ENCODE measurements at regions not wholly inside any gene's neighbourhood (a gene's known extent, or its start where the extent isn't known, plus 50 kb on each side); places are given as distances from the start of the nearest gene placed in this dataset.

DNA sequence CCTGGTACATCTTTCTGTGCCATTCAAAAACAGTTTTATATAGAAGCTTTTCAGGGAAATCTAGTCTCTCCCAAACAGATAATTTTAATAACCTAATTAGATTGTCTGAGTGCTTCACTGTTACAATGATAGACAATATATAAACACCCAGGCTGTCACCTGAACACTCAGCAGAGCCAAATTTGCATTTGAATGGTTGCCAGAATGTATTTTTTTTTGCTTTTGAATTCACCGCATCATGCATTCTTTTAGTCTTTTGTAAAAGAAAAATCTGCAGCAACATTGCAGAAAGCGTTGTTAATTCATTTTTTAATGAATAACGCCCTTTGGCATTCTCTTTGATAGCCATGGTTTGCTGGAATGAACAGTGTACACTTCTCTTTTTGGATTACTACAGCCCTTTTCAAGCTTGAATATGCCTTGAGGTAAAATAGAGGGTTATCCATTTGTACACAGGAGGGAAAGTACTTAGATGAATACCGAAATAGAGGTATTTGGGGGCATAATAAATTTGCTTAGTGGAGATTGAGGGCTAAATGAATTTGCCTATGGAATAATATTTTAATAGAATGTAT is 175.0 kb upstream of the EPHA5 start:
- FAIRE-seq, result no peak

DNA sequence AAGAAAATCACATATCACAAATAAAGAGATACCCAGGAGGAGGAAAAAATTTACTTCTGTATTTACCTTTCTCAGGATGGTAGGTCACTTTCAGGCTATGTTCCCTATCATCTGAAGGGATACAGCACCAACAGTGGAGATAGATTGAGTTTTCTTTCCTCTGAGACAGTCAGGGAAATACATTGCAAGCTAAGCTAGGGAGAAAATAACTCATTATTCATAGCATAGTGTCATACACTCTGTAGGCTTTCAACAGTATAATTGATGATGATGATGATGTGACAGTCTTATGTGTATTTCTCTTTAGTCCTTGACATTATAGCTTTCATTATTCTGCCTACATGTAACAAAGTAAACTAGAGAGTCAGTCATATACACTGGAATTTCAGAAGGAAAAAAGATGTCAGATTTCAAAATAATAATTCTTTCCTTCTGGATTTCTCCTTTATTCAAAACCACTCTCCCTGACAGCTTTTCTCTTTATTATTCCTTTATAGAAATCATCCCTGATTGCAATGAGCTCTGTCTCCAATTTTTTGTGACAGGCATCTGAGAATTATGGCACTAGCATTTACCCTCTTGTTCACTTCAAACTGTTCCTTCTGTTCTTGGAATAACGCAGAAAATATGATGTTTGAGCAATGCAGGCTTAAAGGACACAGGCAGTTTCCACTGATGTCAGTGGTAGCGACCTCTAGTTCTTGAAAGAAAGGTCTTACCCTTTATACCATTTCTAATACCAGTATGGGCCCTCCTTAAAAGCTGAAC is 169.1 kb upstream of the EPHA5 start:
- FAIRE-seq, result no peak

DNA sequence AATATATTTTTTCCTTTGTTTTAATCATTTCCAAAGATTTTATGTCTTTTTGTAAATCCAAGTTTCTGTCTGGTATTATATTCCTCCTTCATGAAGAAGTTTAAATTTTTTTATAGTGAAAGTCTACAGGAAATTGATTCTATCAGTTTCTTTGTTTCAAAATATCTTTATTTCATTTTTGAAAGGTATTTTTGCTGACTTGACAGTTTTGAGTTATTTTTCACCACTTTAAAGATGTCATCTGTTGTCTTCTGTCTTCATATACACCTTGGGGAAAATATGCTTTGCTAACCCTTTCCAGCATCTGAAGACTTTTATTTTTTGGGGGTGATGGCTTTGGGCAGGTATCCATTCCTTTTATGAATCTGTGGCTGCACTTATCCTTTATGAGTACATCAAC is 164.4 kb upstream of the EPHA5 start:
- no peak for FAIRE-seq

DNA sequence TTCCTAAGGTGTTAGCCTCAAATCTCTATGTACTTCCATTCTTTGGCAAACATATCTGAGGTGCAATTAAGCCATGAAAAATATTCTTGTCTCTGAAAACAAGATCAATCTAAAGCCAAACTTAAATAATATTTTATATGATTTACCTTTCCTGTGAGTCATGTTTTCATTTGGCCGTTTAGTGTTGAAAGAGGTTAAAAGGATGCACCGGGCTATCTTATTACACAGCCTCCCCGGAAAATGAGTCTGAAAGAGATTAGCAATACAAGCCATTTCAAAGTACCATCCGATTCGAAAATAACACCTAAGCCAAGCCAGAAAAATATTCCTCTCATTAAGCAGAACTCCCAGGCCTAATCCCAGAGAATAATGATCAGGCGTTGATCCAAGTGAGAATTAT is 161.5 kb upstream of the EPHA5 start:
- no peak for FAIRE-seq

DNA sequence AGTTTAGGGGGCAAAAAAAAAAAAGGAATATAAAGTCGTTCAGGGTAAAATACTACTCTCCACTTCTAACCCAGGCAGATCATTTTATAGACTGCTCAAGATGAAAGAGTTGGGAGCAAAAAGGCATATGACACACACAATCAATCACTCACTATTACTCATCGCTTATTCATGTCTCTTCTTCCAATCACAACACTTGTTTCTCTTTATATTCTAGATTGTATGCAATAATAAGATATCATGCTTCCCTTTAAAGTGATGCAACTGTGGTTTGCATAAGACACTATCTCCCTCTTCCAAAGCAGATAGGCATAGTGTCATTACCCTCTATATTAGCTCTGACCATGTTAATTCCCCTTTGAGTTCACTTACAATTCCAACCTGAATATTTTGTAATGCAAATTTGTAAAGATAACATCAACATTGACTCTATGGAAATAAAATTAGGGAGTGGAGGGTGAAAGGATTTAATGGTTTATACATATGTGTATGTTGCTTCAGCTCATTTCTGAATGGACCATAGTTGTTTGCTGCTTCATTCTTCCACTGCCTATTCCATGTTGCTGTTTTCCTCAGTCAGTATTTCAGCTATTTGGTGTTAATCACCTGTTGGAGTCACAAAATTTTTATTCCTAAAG is 154.9 kb upstream of the EPHA5 start:
- FAIRE-seq, result no peak

DNA sequence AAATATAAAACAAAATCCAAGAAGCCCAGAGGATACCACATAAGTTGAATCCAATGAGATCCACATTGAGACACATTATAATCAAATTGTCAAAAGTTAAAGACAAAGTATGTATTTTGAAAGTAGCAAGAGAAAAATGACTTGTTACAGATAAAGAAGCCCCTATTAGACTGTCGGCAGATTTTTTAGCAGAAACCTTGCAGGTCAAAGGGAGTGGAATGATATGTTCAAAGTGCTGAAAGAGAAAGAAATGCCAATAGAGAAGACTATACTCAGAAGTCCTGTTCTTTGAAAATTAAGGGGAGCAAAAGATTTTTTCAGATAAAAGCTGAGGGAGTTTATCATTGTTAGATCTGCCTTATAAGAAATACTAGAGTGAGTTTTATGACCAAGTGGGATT is 148.9 kb upstream of the EPHA5 start:
- no peak for FAIRE-seq

DNA sequence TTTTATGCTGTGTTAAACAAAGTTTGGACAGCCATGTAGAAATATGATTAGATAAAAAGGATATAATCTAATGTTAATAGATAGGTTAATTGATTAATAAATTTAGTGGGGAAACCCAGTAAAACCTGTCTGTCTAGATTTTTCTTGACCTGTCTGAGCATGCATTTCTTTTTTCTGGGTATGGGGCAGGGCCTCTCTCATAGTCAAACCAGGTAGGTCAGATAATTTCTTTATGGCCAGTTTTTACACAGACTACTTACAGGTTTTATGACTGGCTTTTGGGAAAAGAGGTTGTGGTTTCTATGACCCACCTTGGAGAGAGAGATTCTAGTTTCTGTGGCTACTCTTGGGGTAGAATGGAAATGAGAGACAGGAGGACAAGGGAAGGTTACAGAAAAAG is 135.6 kb upstream of the EPHA5 start:
- no peak for FAIRE-seq

DNA sequence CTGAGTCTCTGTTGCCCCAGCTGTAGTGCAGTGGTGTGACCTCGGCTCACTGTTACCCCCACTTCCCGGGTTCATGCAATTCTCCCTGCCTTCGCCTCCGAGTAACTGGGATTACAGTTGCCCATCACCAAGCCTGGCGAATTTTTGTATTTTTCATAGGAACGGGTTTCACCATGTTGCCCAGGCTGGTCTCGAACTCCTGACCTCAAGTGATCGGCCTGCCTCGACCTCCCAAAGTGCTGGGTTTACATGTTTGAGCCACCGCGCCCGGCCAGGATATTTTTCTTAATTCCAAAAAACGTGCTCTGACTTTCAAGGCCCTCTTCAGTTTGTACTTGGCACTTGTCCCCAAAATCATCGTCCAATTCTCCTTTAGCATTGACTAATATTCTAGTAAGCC is 129.2 kb upstream of the EPHA5 start:
- FAIRE-seq, result no peak

DNA sequence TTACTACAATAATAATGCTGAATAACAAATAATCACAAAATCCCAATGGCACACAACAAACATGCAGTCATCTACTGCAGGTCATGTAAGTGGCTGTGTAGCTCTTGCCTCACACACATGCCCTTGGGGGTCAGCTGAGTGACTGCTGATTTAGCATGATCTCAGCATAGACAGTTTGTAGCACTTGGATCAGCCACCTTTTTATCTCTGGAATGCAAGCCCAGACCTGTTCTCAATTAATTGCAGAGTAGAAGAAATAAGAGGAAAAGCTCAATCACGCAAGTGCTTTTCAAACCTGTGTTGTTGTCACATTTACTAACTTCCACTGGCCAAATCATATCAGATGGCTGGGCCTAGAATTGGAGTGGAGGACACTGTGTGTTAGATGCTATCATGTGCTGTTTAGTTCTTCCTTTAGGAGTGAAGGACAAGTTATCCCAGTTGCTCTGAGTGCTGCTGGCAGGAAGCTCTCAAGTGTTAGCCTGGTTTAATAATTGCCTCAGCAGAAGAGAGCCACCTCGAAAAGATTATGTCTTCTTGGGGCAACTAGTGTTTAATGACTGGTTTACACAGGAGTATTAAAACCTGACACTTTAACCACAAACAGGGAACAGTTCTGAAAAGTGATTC is 128.3 kb upstream of the EPHA5 start:
- FAIRE-seq, result no peak

DNA sequence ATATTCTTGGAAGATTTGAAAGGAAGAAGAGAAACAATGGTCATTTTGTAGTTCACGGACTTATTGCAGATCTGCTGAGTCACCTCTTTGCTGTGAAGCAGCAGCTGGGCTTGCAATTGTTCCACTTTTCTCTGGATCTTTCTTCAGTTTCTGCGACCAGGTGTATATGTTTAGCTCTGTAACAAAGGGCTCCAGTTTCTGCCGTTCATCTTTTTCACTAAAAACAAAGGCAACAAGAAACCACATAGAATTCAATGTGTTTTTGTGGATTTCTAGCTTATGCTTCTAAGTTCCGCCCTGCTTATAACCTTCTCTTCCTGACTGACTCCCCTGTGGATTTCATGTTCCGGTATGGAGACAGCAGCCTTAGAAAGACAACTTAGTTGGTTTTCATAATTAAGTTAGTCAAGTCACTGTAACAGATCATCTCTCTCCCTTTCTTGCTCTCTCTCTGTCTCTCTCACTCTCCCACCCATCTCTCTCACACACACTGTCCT is 121.6 kb upstream of the EPHA5 start:
- FAIRE-seq, result no peak

DNA sequence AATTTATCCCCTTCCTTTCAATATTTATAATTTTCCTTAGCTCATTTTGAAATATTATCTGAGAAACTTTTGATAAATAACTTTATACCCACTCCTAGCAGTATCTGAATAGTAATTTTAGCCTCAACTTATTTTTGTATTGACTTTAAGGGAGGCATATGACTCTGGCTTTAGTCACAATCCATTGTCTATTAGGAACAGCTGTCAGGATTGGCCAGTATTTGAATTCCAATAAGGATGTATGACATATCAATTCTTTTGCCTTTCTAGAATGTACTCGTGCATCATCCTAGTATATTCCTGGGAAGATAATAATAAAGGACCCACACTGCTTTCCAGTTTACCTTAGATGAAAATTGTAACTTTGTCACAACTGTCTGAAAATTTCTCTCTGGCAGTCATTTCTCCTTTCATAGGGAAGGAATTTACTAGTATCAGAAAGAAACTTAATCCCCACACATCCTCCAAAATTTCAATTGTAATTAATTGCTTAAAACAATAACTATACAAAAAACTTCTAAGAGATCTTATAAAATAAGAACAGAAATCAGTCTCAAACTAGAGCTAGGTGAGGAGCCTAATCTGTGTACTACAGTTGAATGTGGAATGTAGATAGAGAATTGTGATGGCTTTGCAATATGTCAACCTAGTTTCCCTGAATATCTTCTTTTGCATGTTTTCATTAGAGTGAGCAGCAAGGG is 121.0 kb upstream of the EPHA5 start:
- FAIRE-seq, result no peak

DNA sequence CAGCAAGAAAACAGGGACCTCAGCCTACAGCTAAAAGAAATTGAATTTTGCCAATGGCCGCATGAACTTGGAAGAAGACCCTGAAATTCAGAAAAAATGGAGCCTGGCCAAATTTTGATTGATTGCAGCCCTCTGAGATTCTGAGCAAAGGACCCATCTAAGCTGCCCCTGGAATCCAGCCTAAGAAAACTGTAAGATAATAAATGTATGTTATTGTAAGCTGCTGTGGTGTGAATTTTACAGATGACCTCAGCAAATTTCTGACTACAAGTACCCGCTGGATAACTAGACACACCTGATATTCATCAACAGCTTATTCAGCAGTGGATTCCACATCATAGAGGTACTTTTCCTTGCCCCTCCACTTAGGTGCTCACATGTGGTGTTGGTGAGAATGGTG is 119.5 kb upstream of the EPHA5 start:
- no peak for FAIRE-seq

DNA sequence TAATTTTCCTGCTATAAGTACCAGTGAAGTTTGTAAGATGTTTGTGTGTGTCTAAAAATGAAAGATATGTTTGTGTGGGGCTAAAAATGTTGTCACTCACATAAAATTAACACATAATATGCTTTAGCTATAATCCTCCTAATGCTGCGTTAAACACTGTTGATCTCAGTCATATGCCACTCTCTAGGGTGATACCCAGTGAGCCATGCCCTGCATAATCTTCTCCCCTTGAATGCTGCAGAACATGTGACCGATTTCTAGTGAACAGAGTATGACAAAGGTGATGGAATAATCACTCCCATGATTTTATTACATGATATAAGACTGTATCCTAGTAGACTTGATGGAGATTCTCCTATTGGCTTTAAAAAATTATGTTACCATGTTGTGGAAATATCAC is 119.1 kb upstream of the EPHA5 start:
- no peak for FAIRE-seq

DNA sequence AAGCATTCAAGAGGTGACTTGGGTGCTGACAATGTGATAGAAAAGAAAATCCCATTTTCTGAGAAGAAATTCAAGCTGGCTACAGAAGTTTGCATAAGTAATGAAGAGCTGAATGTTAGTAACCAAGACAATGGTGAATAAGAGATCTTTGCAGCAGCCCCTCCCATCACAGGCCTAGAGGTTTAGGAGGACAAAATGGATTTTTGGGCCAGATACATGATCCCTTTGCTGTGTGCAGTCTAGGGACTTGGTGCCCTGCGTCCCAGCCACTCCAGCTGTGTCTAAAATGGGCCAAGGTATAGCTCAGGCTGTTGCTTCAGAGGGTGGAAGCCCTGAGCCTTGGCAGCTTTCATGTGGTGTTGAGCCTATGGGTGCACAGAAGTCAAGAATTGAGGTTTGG is 107.0 kb upstream of the EPHA5 start:
- no peak for FAIRE-seq

DNA sequence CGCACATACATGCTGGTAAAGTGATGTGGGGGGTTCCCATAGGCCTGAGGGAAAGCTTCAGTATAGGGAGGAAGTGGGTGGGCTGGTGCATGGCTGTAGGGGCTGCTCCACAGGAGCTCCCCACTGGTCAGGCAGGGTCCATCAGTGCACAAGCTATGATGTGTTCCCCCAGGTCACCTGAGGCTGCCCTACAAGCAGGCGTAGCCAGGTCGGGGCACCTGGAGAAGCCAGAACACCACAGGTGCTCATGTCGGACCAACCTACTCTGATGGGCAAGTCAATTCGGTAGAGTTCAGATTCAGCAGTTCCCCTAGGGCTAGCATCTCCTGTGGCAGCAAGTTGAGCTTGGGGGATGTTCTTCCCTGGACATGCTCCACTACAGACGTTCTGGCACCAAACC is 103.3 kb upstream of the EPHA5 start:
- no peak for FAIRE-seq

DNA sequence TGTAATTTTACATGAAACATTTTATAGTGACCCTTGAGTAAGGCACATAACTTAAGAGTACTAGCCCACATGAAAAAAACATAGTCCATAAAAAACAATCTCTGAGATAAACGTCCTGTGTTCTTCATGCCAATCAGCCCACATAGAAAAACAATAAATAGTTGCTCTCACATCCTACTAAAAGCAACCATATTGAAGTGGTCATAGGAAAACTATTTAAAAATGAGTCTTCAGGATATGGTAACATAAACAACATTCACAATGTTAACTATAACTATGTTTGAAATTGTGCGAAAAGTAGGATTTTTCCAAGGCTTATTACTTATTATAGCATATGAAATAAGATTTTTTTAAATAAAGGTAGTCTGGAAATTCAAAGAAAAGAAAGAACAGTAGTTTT is 77.1 kb upstream of the EPHA5 start:
- no peak for FAIRE-seq

DNA sequence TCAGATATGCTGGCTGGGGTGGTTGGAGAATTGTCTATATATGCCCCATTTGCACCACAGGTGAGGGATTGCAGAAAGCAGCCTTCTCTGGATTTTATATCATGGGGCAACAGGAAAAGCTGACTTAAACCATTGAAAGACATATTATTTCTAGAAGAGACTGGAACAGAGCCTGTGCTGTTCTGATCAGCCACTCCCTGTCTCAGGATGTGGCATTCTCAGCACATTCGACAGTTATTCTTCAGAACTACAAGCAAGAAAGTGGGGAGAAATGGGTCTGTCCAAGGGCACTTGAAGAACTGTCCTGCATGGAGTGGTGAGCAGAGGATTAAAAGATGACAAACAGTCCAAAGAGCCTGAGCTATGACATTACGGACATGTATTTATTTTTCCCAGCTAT is 67.8 kb upstream of the EPHA5 start:
- no peak for FAIRE-seq

DNA sequence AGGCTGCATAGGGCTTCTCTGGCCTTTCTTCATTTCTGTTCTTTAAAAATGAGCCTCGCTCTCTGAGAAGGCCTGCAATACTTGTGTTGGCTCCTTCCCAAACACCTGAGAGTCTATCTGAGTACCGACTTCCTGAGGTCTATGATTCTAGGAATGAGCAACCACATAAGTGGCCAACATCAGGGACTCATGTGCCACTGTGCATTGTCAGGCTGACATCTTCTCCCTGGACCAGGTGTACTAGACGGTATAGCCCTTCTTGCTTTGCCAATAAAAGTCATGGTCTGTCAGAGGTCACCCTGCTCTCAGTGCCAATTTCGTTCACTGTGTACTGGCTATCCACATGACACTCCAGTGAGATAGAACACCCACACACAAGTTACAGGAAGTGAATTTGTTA is 67.4 kb upstream of the EPHA5 start:
- FAIRE-seq, result no peak

DNA sequence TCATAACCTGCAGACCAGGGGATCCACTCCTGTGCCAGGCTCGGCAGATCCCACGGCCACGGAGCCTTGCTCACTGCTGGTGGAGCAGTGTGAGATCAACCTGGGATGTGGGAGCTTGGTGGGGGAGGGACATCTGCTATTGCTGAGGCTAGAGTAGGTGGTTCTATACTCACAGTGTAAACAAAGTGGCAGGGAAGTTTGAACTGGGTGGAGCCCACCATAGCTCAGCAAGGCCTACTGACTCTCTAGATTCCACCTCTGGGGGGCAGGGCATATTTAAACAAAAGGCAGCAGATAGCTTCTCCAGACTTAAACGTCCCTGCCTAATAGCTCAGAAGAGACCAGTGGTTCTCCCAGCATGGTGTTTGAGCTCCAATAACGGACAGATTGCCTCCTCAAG is 54.7 kb upstream of the EPHA5 start:
- no peak for FAIRE-seq
